ENCODE measurements at regions not wholly inside any gene's neighbourhood (a gene's known extent, or its start where the extent isn't known, plus 50 kb on each side); places are given as distances from the start of the nearest gene placed in this dataset.

GRCh38 chr3:181613813-181614212 lies 97.9 kb upstream of the SOX2 start:
- TF ChIP-seq EZH2 (IDR thresholded peaks at IDR 0.05; ENCODE audit: low read length, unreplicated experiment) (no peak), CTCF (conservative IDR thresholded peaks at IDR 0.05; ENCODE audit: low read depth, low read length) (no peak), EZH2phosphoT487 (IDR thresholded peaks at IDR 0.05; ENCODE audit: borderline replicate concordance, low read length) (no peak)
